Osteocyte (in vitro differentiated cells): ENCODE measurements at regions not wholly inside any gene's neighbourhood (a gene's known extent, or its start where the extent isn't known, plus 50 kb on each side); places are given as distances from the start of the nearest gene placed in this dataset.

Source experiments
- DNase-seq: peaks from one replicate; pipeline ENCODE4 v3.0.0; 2021; ENCODE audit warnings: mixed read lengths; ENCODE audit not compliant: unreplicated experiment; ENCODE audit errors: extremely low spot score
- H3K27ac Mint-ChIP-seq: one replicate; pipeline ENCODE4 v1.8.0; 2021; ENCODE audit warnings: mild to moderate bottlenecking, mixed read lengths; ENCODE audit not compliant: unreplicated experiment
- H3K27me3 Mint-ChIP-seq: one replicate; pipeline ENCODE4 v1.8.0; 2021; ENCODE audit warnings: mixed read lengths; ENCODE audit not compliant: unreplicated experiment
- H3K36me3 Mint-ChIP-seq: one replicate; pipeline ENCODE4 v1.8.0; 2021; ENCODE audit warnings: mixed read lengths; ENCODE audit not compliant: unreplicated experiment
- H3K4me1 Mint-ChIP-seq: one replicate; pipeline ENCODE4 v1.8.0; 2021; ENCODE audit warnings: mixed read lengths; ENCODE audit not compliant: unreplicated experiment
- H3K4me3 Mint-ChIP-seq: one replicate; pipeline ENCODE4 v1.8.0; 2021; ENCODE audit warnings: mild to moderate bottlenecking, moderate library complexity, mixed read lengths; ENCODE audit not compliant: unreplicated experiment
- H3K9me3 Mint-ChIP-seq: one replicate; pipeline ENCODE4 v1.8.0; 2021; ENCODE audit warnings: mixed read lengths; ENCODE audit not compliant: unreplicated experiment
- TF ChIP-seq, protein P1 (sequence below): fragments of 200-600 bp; sonication (generic); IDR thresholded peaks from 2 replicates; pipeline ENCODE4 v1.5.0; 2021; ENCODE audit warnings: antibody characterized with exemption, mild to moderate bottlenecking, moderate library complexity

DNA sequence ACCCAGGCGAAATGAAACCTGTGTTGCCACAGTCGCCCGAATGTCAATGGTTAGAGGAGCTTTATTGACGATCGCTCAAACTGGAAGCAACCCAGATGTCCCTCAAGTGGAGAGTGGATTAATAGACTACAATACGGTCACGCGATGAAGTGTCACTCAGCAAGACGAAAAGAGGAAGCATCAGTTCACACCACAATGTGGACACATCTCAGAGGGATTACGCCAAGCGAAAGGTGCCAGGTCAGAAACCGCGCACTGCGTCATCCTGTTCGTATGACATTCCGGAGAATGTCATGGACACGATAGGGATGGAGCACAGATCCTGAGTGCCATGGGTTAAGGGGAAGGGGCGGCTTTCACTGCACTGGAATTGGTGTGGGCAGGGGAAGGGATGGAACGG is 111.7 kb downstream of the HMX1 start:
- H3K27ac Mint-ChIP-seq: no peak overlapping the region
- TF ChIP-seq, protein P1, sequence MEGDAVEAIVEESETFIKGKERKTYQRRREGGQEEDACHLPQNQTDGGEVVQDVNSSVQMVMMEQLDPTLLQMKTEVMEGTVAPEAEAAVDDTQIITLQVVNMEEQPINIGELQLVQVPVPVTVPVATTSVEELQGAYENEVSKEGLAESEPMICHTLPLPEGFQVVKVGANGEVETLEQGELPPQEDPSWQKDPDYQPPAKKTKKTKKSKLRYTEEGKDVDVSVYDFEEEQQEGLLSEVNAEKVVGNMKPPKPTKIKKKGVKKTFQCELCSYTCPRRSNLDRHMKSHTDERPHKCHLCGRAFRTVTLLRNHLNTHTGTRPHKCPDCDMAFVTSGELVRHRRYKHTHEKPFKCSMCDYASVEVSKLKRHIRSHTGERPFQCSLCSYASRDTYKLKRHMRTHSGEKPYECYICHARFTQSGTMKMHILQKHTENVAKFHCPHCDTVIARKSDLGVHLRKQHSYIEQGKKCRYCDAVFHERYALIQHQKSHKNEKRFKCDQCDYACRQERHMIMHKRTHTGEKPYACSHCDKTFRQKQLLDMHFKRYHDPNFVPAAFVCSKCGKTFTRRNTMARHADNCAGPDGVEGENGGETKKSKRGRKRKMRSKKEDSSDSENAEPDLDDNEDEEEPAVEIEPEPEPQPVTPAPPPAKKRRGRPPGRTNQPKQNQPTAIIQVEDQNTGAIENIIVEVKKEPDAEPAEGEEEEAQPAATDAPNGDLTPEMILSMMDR: no peak

DNA sequence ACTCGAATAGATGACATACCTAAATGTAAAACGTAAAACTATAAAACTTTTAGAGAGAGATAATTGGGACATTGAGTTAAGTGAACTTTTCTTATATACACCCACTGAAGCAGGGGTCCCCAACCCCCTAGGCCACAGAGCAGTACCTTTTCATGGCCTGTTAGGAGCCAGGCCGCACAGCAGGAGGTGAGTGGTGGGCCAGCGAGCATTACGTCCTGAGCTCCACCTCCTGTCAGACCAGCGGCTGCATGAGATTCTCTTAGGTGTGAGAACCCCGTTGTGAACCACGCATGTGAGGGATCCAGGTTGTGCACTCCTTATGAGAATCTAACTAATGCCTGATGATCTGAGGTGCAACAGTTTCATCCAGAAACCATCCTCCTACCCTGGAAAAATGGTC is 114.8 kb downstream of the HMX1 start:
- Mint-ChIP-seq H3K36me3 (no peaks in the 10 kb centered on the region), H3K27me3 (peaks cover 4% of the 10 kb centered on the region), H3K4me1 (no peaks in the 10 kb centered on the region), H3K9me3 (no peaks in the 10 kb centered on the region), H3K27ac (no peak overlapping the region), H3K4me3 (no peak overlapping the region)
- TF ChIP-seq, protein P1: no peak
- DNase-seq: no peak

More for the DNA sequence above, 111.7 kb downstream of the HMX1 start:
- H3K9me3 Mint-ChIP-seq: no peaks in the 10 kb centered on the region
- DNase-seq: no peak
- no peak overlapping the region for H3K4me3 Mint-ChIP-seq
- no peaks in the 10 kb centered on the region for H3K27me3 Mint-ChIP-seq
- no peaks in the 10 kb centered on the region for H3K36me3 Mint-ChIP-seq
- no peaks in the 10 kb centered on the region for H3K4me1 Mint-ChIP-seq

DNA sequence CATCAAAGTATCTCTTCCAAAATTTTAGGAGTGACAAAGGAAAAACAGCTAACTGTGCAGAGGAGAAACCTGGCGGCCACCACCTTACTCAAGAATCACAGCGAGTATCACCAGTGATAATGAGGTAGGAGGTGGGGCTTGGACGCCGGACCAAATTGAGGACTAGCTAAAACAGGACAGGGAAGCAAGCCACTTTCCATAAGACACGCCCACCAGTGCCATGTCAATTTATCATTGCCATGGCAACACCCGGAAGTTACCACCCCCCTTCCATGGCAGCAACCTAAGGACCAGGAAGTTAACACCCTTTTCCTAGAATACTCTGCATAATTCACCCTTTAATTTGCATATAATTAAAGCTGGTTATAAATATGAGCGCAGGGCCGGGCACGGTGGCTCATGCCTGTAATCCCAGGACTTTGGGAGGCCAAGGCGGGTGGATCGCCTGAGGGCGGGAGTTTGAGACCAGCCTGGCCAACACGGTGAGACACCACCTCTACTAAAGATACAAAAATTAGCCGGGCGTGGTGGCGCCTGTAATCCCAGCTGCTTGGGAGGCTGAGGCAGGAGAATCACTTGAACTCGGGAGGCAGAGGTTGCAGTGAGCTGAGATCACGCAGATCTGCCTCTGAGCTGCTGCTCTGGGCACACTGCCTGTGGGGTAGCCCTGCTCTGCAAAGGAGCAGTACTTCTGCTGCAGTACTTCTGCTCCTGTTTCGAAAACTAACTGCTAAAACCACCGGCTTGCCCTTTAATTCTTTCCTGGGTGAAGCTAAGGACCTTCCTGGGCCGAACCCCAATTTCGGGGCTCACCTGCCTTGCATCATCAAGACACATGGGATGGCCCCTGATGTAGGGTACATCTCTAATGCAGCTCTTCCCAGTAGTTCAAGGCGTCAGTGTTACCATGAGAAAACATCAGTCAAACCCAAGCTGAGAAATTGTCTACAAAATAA is 116.7 kb downstream of the HMX1 start:
- Mint-ChIP-seq H3K27ac (no peak overlapping the region), H3K36me3 (no peaks in the 10 kb centered on the region), H3K4me3 (no peak overlapping the region), H3K9me3 (no peaks in the 10 kb centered on the region), H3K4me1 (no peaks in the 10 kb centered on the region), H3K27me3 (peaks cover 12% of the 10 kb centered on the region)
- TF ChIP-seq, protein P1: no peak
- no peak for DNase-seq

DNA sequence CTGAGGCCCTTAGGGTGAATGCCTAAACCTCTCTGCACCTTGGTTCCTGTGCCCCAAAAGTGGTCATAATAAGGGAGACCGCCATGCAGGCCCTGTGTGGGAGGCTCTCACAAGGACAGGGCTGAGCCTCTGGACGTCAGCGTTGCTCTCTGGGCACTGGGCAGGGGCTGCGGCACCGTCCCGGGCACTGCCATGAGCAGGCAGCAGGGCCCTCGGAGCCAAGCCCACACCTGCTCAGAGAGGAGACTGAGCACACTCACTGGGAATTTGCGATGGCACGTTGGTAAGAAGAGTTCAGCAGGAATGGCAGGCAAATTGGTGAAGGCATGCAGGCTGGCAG is 123.4 kb downstream of the HMX1 start:
- Mint-ChIP-seq H3K9me3 (no peaks in the 10 kb centered on the region), H3K4me1 (no peaks in the 10 kb centered on the region), H3K4me3 (no peak overlapping the region), H3K27ac (no peak overlapping the region), H3K36me3 (no peaks in the 10 kb centered on the region), H3K27me3 (peaks cover 21% of the 10 kb centered on the region)
- TF ChIP-seq, protein P1: no peak
- DNase-seq: no peak

DNA sequence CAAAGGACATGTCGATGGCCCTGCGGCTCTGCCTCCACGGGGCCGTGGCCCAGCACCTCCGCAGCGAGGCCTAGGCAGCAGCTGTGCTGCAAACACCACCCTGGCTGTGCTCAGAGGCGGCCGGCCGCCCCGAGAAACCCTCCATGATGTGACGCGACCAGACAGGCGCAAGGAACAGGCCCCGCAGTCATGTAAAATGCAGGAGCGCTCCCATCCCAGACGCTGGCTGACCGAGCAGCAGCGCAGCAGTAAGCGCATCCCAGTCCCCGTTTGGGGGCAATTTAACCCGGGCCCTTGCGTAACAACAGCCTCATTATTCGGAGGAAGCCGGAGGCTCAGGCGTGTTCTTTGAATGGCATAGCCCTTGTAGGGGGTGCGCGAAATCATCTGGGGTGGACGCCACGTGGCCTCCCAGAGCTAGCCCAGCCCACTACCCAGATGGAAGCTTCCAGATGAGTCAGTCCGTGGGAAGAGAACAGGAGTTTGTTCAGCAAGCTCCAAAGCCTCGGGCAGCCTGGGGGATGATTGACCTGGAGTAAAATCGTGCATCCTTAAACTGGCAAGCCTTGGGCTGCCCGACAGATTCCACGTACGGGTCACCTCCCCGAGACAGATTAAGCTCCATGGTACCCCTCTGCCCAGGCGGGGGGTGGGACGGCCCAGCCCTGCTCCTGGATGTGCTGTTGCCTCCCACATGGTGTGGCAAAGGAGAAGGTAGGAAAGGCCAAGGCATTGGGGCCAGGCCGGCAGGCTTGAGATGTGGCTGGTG is 124.0 kb downstream of the HMX1 start:
- TF ChIP-seq, protein P1: no peak
- Mint-ChIP-seq H3K4me3 (no peak overlapping the region), H3K27me3 (peaks cover 21% of the 10 kb centered on the region), H3K36me3 (no peaks in the 10 kb centered on the region), H3K4me1 (no peaks in the 10 kb centered on the region), H3K9me3 (no peaks in the 10 kb centered on the region), H3K27ac (no peak overlapping the region)
- DNase-seq: no peak
